GM12891 (cell line): ENCODE measurements at regions not wholly inside any gene's neighbourhood (a gene's known extent, or its start where the extent isn't known, plus 50 kb on each side); places are given as distances from the start of the nearest gene placed in this dataset.

Experiments
- DNase-seq: peaks from one replicate; pipeline ENCODE4 v3.0.0; 2011; ENCODE audit warnings: low spot score; ENCODE audit not compliant: insufficient read length
- FAIRE-seq: peaks from 2 replicates; lab custom pipeline; 2011; peaks lifted over from hg19 to GRCh38; lab: Jason Lieb, UNC
- PAX5 ChIP-seq: IDR thresholded peaks from 2 replicates; pipeline ENCODE4 v1.6.1; 2011; ENCODE audit warnings: low read length, moderate library complexity, mild to moderate bottlenecking; ENCODE audit not compliant: insufficient read depth, severe bottlenecking
- POLR2A ChIP-seq: IDR thresholded peaks from 2 replicates; pipeline ENCODE4 v1.6.1; 2011; ENCODE audit warnings: low read depth, low read length, control low read depth
- POLR2AphosphoS5 ChIP-seq: IDR thresholded peaks from 2 replicates; pipeline ENCODE4 v1.6.1; 2011; ENCODE audit warnings: low read depth, low read length, control low read depth
- POU2F2 ChIP-seq: IDR thresholded peaks from 2 replicates; pipeline ENCODE4 v1.6.1; 2011; ENCODE audit warnings: low read depth, mild to moderate bottlenecking, control low read depth, low read length, moderate library complexity
- SPI1 ChIP-seq: IDR thresholded peaks from 2 replicates; pipeline ENCODE4 v1.6.1; 2011; ENCODE audit warnings: low read depth, low read length, control low read depth
- TAF1 ChIP-seq: IDR thresholded peaks from 2 replicates; pipeline ENCODE4 v1.6.1; 2011; ENCODE audit warnings: low read depth, low read length, control low read depth

DNA sequence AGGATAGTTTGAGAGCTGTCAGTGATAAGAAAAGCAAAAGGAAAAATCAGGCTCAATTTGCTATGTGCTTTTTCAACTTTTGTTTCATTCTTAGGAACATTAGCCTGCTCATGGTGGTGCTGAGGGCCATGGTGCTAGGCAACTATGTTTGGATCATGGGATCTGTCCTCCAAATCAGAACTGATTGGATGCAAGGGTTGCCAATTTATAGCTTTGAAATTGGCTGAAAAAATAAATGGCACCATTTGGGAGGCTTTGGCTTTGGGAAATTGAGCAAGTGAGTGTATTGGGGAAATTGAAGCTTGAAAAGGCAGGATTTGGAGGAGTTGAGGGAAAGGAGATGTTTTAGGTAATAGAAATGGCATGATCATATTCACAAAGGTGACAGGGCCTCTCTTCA, 103.8 kb downstream of the CYP26A1 start:
- TF ChIP-seq POLR2AphosphoS5 (no peak), TAF1 (no peak), SPI1 (no peak), POLR2A (no peak), PAX5 (no peak), POU2F2 (no peak)
- FAIRE-seq (no peak), DNase-seq (no peak)

DNA sequence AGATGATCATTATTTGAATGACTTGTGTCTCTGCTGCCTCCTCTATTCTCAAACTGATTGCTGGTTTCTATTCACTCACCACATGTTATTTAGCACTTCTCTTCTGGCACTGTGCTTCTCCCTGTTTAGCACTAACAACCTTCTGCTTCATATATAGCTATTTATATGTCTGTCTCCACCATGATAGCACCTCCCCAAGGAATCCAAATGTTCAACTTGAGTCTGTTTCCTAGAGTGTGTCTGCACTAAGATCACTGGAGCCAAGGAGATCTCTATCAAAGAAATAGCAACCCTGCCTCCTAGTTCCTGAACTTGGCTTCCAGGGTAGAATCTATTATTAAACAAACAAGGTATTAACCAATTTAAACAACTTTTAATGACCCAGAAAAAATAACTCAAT, 104.5 kb downstream of the CYP26A1 start:
- TF ChIP-seq POLR2A (no peak), POU2F2 (no peak), POLR2AphosphoS5 (no peak), TAF1 (no peak), PAX5 (no peak), SPI1 (no peak)
- no peak for DNase-seq
- no peak for FAIRE-seq

DNA sequence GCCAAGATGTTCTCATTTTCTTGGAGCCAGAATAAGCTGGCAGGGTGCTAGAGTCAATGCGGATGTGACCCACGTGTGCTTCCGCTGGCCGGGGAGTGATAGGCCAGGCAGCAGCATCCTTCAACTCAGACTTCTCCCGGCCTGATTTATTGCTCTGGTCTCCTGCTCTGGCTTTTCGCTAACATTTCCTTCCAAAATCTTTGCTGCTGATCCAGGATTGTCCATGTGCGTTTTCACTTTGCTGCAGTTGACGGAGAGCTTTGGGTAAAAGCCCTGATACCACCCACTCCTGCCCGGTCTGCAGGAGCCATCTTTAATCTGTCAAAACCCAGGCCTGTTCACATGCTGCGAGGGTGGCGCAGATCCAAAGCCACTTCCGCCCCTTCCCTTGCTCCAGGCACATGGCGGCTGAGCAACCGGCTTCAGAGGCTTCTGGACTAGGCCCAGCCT, 106.8 kb downstream of the CYP26A1 start:
- TF ChIP-seq PAX5 (no peak), POLR2AphosphoS5 (no peak), POLR2A (no peak), POU2F2 (no peak), SPI1 (no peak), TAF1 (no peak)
- FAIRE-seq: no peak

DNA sequence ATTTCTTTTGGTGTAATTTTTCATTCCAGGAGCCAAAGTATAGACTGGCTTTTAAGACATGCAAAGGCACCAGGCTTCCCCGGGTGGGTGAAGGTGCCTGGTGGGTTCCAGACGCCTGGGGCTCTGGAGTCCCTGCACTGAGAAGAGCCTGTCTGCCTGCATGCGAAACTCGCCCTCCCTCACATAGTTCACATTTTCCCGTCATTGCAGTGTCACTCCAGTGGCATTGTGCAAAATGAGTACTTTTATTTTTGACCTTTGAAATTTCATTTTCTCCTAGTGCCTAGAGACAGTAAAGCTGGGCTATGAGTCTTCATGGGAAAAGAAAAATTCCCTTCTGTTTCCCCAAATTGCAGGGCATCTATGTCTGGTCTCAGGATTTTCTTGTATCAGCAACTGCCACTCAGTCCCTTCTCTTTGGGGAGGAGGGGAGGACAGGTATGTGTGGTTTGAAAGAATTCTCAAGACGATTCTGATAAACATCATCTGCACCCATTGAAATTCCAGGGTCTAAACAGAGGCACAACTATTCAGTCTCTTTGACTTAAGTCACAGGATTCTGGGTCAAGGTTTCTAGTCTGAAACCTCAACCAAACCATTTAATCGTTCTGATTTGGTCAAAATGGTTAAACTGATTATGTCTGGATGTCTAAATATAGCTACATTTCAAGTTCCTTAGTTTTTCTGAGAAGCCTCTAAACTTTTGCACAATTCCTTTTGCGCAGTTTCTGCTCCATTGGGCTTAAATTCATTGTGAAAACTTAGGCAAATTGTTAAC, 107.8 kb downstream of the CYP26A1 start:
- FAIRE-seq (no peak), DNase-seq (no peak)
- TF ChIP-seq POLR2AphosphoS5: no peak
- TF ChIP-seq SPI1: no peak
- TF ChIP-seq PAX5: no peak
- no peak for TF ChIP-seq POU2F2
- no peak for TF ChIP-seq TAF1
- TF ChIP-seq POLR2A: no peak

More for the DNA sequence above, 106.8 kb downstream of the CYP26A1 start:
- DNase-seq: no peak

DNA sequence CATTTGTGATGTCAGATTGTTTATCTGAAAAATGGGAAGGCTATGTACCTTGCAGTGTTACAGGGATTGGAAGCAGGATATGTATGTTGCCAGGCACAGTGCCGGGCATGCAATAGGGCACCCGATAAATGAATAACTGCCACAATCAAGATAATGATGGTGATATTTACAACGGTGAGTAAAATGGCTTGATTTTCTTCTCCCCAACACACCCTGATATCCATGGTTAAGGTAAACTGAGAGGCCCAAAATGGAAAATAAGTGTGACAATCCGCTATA, 108.3 kb downstream of the CYP26A1 start:
- no peak for FAIRE-seq
- DNase-seq: no peak
- no peak for TF ChIP-seq SPI1
- TF ChIP-seq PAX5: no peak
- TF ChIP-seq POLR2A: no peak
- no peak for TF ChIP-seq TAF1
- no peak for TF ChIP-seq POU2F2
- TF ChIP-seq POLR2AphosphoS5: no peak

DNA sequence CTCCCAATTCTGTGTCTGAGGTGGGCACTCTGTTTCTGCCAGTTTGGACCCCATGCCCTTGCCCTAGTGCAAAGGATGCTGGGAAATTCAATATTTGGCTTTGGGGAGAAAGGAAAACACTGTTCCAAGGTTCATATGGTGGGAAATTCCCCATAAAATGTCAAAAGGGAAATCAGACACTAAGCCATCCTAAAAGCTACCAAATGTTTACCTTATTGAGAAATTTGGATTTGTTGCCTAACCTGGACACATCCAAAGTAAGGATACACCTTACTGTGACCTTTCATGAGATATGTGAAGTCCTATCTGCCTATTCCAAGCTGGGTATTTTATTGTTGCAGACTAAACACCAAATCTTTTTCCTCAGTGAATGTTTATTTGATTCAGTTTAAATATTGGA, 109.1 kb downstream of the CYP26A1 start:
- FAIRE-seq: no peak
- DNase-seq: no peak
- no peak for TF ChIP-seq TAF1
- TF ChIP-seq POLR2AphosphoS5: no peak
- no peak for TF ChIP-seq SPI1

DNA sequence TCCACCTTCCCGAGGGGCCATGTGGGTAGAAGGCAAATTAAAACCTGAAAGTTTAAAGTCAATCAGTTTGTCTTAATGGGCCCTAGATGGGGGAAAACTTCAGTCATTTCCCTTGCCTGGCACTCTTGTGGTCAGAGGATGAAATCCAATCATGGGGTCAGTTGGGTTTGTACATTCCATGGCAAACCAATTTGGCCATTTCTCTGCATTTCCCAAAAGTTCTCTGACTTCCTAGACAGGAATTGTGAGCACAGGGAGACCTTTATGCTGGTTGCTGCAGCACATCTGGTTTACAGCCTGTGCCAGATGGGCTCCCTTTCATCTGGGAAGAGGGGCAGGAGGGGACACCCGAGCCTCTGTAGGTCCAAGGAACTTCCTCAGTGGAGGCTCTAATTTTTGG, 113.0 kb downstream of the CYP26A1 start:
- FAIRE-seq: no peak
- DNase-seq: no peak
- TF ChIP-seq POU2F2: no peak
- TF ChIP-seq TAF1: no peak
- TF ChIP-seq SPI1: no peak
- TF ChIP-seq POLR2A: no peak
- no peak for TF ChIP-seq POLR2AphosphoS5
- TF ChIP-seq PAX5: no peak

DNA sequence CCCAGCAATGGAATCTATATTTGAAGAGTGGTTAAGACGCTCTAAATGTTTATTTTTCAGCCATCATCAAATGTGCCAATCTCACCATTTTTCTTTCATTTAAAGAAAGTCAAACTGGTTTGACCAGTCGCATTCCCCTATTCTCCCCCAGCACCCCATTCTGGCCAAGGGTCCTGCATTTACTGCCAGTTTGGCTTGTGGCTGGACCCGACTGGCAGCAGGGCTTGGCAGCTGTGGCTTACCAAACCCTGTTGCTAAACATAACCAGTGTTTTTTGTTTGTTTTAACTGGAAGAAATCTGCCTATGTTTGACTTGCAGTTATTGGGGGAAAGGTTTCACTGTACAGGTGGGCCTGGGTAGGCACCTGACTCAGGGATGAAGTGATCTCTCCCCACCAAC, 116.3 kb downstream of the CYP26A1 start:
- no peak for DNase-seq
- FAIRE-seq: no peak
- no peak for TF ChIP-seq SPI1
- no peak for TF ChIP-seq POLR2AphosphoS5
- no peak for TF ChIP-seq TAF1
- no peak for TF ChIP-seq POLR2A
- no peak for TF ChIP-seq PAX5
- no peak for TF ChIP-seq POU2F2

DNA sequence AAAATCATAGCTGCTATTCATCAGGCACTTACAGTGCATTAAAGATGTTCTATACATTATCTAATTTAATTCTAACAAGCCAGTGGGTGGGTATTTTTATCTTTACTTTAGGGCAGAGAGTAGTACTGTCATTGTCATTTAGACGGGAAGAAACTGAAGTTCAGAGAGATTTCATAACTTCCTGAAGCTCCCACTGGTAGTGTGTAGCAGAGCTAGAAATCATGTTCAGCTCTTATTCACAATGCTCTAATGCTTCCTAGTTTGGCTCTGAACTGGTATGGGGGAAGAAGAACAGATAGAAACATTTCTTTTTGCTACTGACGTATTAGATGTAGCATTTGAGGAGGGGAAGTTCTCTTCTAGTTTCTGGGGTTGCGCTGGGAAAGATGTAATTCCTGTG, 116.7 kb downstream of the CYP26A1 start:
- no peak for TF ChIP-seq POU2F2
- no peak for TF ChIP-seq POLR2AphosphoS5
- no peak for TF ChIP-seq TAF1
- no peak for TF ChIP-seq PAX5
- TF ChIP-seq POLR2A: no peak
- TF ChIP-seq SPI1: no peak
- DNase-seq (no peak), FAIRE-seq (no peak)

DNA sequence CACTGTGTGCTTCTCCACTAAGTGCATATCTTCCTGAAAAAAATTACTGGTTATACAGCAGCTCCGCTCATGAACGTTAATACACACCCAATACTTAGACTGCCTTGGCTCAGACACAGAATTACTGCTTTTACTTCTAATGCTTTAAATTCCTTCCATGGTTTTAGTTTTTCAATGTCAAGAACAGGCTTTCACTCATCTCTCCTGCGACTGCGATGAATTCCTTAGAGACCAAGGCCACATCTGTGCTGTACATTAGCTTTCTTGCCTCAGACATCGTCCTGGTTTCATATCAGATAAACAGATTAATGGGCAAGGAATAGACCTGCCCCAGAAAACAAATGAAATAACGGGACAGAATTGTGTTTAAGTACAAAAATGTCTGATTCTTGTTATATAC, 120.2 kb downstream of the CYP26A1 start:
- no peak for TF ChIP-seq SPI1
- TF ChIP-seq POLR2AphosphoS5: no peak
- no peak for TF ChIP-seq PAX5
- no peak for TF ChIP-seq POLR2A
- no peak for TF ChIP-seq POU2F2
- TF ChIP-seq TAF1: no peak
- DNase-seq (no peak), FAIRE-seq (no peak)
